ENCODE measurements at regions not wholly inside any gene's neighbourhood (a gene's known extent, or its start where the extent isn't known, plus 50 kb on each side); places are given as distances from the start of the nearest gene placed in this dataset.

DNA sequence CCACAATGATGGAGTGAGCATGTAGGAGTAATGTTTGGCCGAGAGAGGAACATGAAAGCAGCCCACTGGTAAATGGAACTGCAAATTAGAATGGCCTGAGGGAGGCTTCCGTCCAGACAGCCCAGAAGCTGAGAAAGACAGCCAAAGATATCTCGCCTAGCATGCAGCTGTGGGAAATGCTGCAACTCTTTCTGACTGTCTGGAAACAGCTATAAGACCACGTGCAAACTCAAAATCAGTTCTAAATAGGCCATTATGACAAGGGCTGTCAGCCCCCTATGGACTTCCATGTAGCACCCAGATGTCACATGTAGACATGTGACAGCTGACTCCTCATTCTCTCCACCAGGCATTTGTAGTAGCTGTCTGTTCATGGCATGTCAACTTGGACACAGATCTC is 62.9 kb upstream of the ATP1A1 start:
- DNase-seq (ENCODE audit: low read depth) (no peak), FAIRE-seq (no peak)
- H3K4me1 Mint-ChIP-seq (ENCODE audit: low read depth, unreplicated experiment): no peaks in the 10 kb centered on the region
- TF ChIP-seq EZH2 (IDR thresholded peaks at IDR 0.05; ENCODE audit: insufficient read depth, low read length): no peak
- TF ChIP-seq, protein P1, sequence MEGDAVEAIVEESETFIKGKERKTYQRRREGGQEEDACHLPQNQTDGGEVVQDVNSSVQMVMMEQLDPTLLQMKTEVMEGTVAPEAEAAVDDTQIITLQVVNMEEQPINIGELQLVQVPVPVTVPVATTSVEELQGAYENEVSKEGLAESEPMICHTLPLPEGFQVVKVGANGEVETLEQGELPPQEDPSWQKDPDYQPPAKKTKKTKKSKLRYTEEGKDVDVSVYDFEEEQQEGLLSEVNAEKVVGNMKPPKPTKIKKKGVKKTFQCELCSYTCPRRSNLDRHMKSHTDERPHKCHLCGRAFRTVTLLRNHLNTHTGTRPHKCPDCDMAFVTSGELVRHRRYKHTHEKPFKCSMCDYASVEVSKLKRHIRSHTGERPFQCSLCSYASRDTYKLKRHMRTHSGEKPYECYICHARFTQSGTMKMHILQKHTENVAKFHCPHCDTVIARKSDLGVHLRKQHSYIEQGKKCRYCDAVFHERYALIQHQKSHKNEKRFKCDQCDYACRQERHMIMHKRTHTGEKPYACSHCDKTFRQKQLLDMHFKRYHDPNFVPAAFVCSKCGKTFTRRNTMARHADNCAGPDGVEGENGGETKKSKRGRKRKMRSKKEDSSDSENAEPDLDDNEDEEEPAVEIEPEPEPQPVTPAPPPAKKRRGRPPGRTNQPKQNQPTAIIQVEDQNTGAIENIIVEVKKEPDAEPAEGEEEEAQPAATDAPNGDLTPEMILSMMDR (IDR thresholded peaks at IDR 0.05; ENCODE audit: insufficient read depth, low read depth, low read length): no peak
- Histone ChIP-seq H3K4me2 (ENCODE audit: low read length) (no peak overlapping the region), H3K27ac (ENCODE audit: low read depth, low read length) (no peak overlapping the region), H2AFZ (ENCODE audit: low read depth, low read length) (no peak overlapping the region), H3K4me1 (ENCODE audit: insufficient read depth, low read length) (no peaks in the 10 kb centered on the region), H3K36me3 (ENCODE audit: insufficient read depth, low read length) (no peaks in the 10 kb centered on the region), H4K20me1 (ENCODE audit: insufficient read depth, low read length) (no peaks in the 10 kb centered on the region), H3K27me3 (ENCODE audit: insufficient read depth, low read length) (no peaks in the 10 kb centered on the region), H3K79me2 (ENCODE audit: insufficient read depth, low read length) (no peaks in the 10 kb centered on the region), H3K9me3 (ENCODE audit: insufficient read depth, low read depth, low read length) (no peaks in the 10 kb centered on the region), H3K4me3 (ENCODE audit: insufficient read depth, low read depth, low read length) (no peak overlapping the region), H3K9ac (ENCODE audit: low read length) (no peak overlapping the region)
- no peaks in the 10 kb centered on the region for H3K27me3 Mint-ChIP-seq (ENCODE audit: low read depth, unreplicated experiment)
- H3K27ac Mint-ChIP-seq (ENCODE audit: unreplicated experiment): no peak overlapping the region
- H3K36me3 Mint-ChIP-seq (ENCODE audit: low read depth, unreplicated experiment): no peaks in the 10 kb centered on the region
- H3K9me3 Mint-ChIP-seq (ENCODE audit: unreplicated experiment): no peaks in the 10 kb centered on the region
- no peak overlapping the region for H3K4me3 Mint-ChIP-seq (ENCODE audit: unreplicated experiment)

- Histone ChIP-seq H3K4me3 (ENCODE audit: insufficient read depth, low read depth, low read length) (no peak overlapping the region), H3K9ac (ENCODE audit: low read length) (no peak overlapping the region), H3K79me2 (ENCODE audit: insufficient read depth, low read length) (no peaks in the 10 kb centered on the region), H3K36me3 (ENCODE audit: insufficient read depth, low read length) (no peaks in the 10 kb centered on the region), H2AFZ (ENCODE audit: low read depth, low read length) (no peak overlapping the region), H3K4me2 (ENCODE audit: low read length) (no peak overlapping the region), H4K20me1 (ENCODE audit: insufficient read depth, low read length) (no peaks in the 10 kb centered on the region), H3K27ac (ENCODE audit: low read depth, low read length) (no peak overlapping the region), H3K9me3 (ENCODE audit: insufficient read depth, low read depth, low read length) (no peaks in the 10 kb centered on the region), H3K27me3 (ENCODE audit: insufficient read depth, low read length) (no peaks in the 10 kb centered on the region), H3K4me1 (ENCODE audit: insufficient read depth, low read length) (no peaks in the 10 kb centered on the region)
- H3K9me3 Mint-ChIP-seq (ENCODE audit: unreplicated experiment): no peaks in the 10 kb centered on the region
- H3K36me3 Mint-ChIP-seq (ENCODE audit: low read depth, unreplicated experiment): no peaks in the 10 kb centered on the region
- FAIRE-seq: no peak
- H3K27ac Mint-ChIP-seq (ENCODE audit: unreplicated experiment): no peak overlapping the region
- no peaks in the 10 kb centered on the region for H3K4me1 Mint-ChIP-seq (ENCODE audit: low read depth, unreplicated experiment)
- no peak for DNase-seq (ENCODE audit: low read depth)
- no peaks in the 10 kb centered on the region for H3K27me3 Mint-ChIP-seq (ENCODE audit: low read depth, unreplicated experiment)
- H3K4me3 Mint-ChIP-seq (ENCODE audit: unreplicated experiment): no peak overlapping the region
- TF ChIP-seq, protein P1 (IDR thresholded peaks at IDR 0.05; ENCODE audit: insufficient read depth, low read depth, low read length): no peak
- no peak for TF ChIP-seq EZH2 (IDR thresholded peaks at IDR 0.05; ENCODE audit: insufficient read depth, low read length)
Measured at GRCh38 chr1:116311193-116311592, 61.9 kb upstream of the ATP1A1 start.

GRCh38 chr1:116311756-116312680 is 61.0 kb upstream of the ATP1A1 start:
- Mint-ChIP-seq H3K27me3 (ENCODE audit: low read depth, unreplicated experiment) (no peaks in the 10 kb centered on the region), H3K9me3 (ENCODE audit: unreplicated experiment) (no peaks in the 10 kb centered on the region), H3K27ac (ENCODE audit: unreplicated experiment) (no peak overlapping the region), H3K4me1 (ENCODE audit: low read depth, unreplicated experiment) (no peaks in the 10 kb centered on the region), H3K4me3 (ENCODE audit: unreplicated experiment) (no peak overlapping the region), H3K36me3 (ENCODE audit: low read depth, unreplicated experiment) (no peaks in the 10 kb centered on the region)
- no peaks in the 10 kb centered on the region for H3K79me2 ChIP-seq (ENCODE audit: insufficient read depth, low read length)
- FAIRE-seq (no peak), DNase-seq (ENCODE audit: low read depth) (no peak)
- TF ChIP-seq EZH2 (IDR thresholded peaks at IDR 0.05; ENCODE audit: insufficient read depth, low read length): no peak
- TF ChIP-seq, protein P1 (IDR thresholded peaks at IDR 0.05; ENCODE audit: insufficient read depth, low read depth, low read length): no peak
- H3K4me3 ChIP-seq (ENCODE audit: insufficient read depth, low read depth, low read length): no peak overlapping the region
- no peaks in the 10 kb centered on the region for H3K36me3 ChIP-seq (ENCODE audit: insufficient read depth, low read length)
- no peaks in the 10 kb centered on the region for H3K4me1 ChIP-seq (ENCODE audit: insufficient read depth, low read length)
- H3K27me3 ChIP-seq (ENCODE audit: insufficient read depth, low read length): no peaks in the 10 kb centered on the region
- H3K9me3 ChIP-seq (ENCODE audit: insufficient read depth, low read depth, low read length): no peaks in the 10 kb centered on the region
- H3K27ac ChIP-seq (ENCODE audit: low read depth, low read length): no peak overlapping the region
- H4K20me1 ChIP-seq (ENCODE audit: insufficient read depth, low read length): no peaks in the 10 kb centered on the region
- H3K9ac ChIP-seq (ENCODE audit: low read length): no peak overlapping the region
- H3K4me2 ChIP-seq (ENCODE audit: low read length): no peak overlapping the region
- no peak overlapping the region for H2AFZ ChIP-seq (ENCODE audit: low read depth, low read length)
